ENCODE measurements at regions not wholly inside any gene's neighbourhood (a gene's known extent, or its start where the extent isn't known, plus 50 kb on each side); places are given as distances from the start of the nearest gene placed in this dataset.

DNA sequence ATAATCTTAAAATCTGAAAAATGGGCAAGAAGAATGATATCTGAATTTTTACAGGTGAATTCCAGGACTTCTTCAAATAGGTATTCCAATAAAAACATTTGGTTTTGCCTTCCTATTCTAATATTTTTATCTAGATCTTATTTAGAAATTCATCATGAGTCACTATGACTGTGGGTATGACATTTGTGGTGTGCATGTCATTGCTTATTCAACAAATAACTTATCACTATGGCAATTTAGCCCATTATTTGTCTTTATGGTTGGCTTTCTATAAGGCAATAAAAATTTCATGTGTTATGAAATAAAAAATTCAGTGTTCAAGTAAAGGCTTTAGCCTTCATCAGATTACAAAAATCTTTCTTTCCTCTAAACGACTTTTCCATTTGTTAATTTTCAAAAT lies 1139.6 kb upstream of the NUDT12 start:
- CTCF ChIA-PET = no interaction called here
- WGBS, 2 experiments (ENCODE audit: extremely low coverage in 2 of 2, insufficient read length in 1 of 2) = no CpG with 5 or more reads among the region's 1 CpG

More for the DNA sequence above, 1139.6 kb upstream of the NUDT12 start:
- H2BK15ac ChIP-seq (ENCODE audit: low read depth, low read length) = no peak overlapping the region
- no peak overlapping the region for H2AK5ac ChIP-seq (ENCODE audit: low read depth, low read length)
- no peak overlapping the region for H4K5ac ChIP-seq (ENCODE audit: low read depth, low read length)
- H3K9ac ChIP-seq (ENCODE audit: low read depth, low read length) = no peak overlapping the region
- no peaks in the 10 kb centered on the region for H3K9me1 ChIP-seq (ENCODE audit: insufficient read depth, low read length)
- no peak overlapping the region for H2AFZ ChIP-seq (replicated peaks; ENCODE audit: low read length, poor library complexity)
- H3K79me1 ChIP-seq (ENCODE audit: low read depth in 1 of 2, low read length in 2 of 2) = no peaks in the 10 kb centered on the region
- H3K9me3 ChIP-seq (ENCODE audit: control insufficient read depth, insufficient read depth, low read length) = peaks cover 18% of the 10 kb centered on the region
- no peak overlapping the region for H3K4me3 ChIP-seq (ENCODE audit: insufficient read depth, low read depth, low read length)
- in situ Hi-C loops (cut with MboI; ENCODE audit: low sequenced_read_pairs) (no loop called here), intact Hi-C loops (cut with micrococcal nuclease) (no loop called here), dilution Hi-C loops (cut with HindIII; ENCODE audit: low sequenced_read_pairs, unreplicated experiment) (no loop called here)
- BruUV-seq (replicated peaks) = no TSS peak
- no peak overlapping the region for H3K14ac ChIP-seq (replicated peaks; ENCODE audit: low read depth, low read length)
- H3K23ac ChIP-seq (ENCODE audit: low read depth, low read length) = no peak overlapping the region
- H4K20me1 ChIP-seq (ENCODE audit: insufficient read depth, low read length) = no peaks in the 10 kb centered on the region
- no peak overlapping the region for H3K27ac ChIP-seq (ENCODE audit: insufficient read depth, low read length)
- H2BK5ac ChIP-seq (ENCODE audit: low read depth, low read length, poor library complexity, severe bottlenecking) = no peak overlapping the region
- POLR2A ChIA-PET (ENCODE audit: unreplicated experiment) = no interaction called here
- no peak overlapping the region for H3K4me2 ChIP-seq (ENCODE audit: low read depth, low read length)
- no peak overlapping the region for H3K56ac ChIP-seq (ENCODE audit: extremely low read depth, insufficient read depth, low read length)
- H2BK120ac ChIP-seq (ENCODE audit: low read depth, low read length) = no peak overlapping the region
- H2BK20ac ChIP-seq (ENCODE audit: low read depth, low read length) = no peak overlapping the region
- no peaks in the 10 kb centered on the region for H3K4me1 ChIP-seq (ENCODE audit: control insufficient read depth, insufficient read depth, low read length)
- ATAC-seq (ENCODE audit: low read depth) (no peak), DNase-seq (no peak)
- H4K8ac ChIP-seq (ENCODE audit: low read depth in 2 of 2, low read length in 2 of 2) = no peak overlapping the region
- H3K18ac ChIP-seq (ENCODE audit: low read depth, low read length) = no peak overlapping the region
- H3K36me3 ChIP-seq (ENCODE audit: control insufficient read depth, insufficient read depth, low read length) = no peaks in the 10 kb centered on the region
- no peak for TF ChIP-seq SMC3 (IDR thresholded peaks at IDR 0.05; ENCODE audit: low read depth, low read length)
- TF ChIP-seq NFE2L2 (IDR thresholded peaks at IDR 0.05; ENCODE audit: low read depth, low read length) = no peak
- TF ChIP-seq CHD1 (IDR thresholded peaks at IDR 0.05; ENCODE audit: low read depth, low read length) = no peak
- TF ChIP-seq MAZ (IDR thresholded peaks at IDR 0.05; ENCODE audit: borderline replicate concordance, low read depth, low read length) = no peak
- no peak for TF ChIP-seq POLR2A (IDR thresholded peaks at IDR 0.05; ENCODE audit: low read depth, low read length)
- TF ChIP-seq CTCF (conservative IDR thresholded peaks at IDR 0.05; ENCODE audit: low read depth, low read length) = no peak
- TF ChIP-seq FOS (IDR thresholded peaks at IDR 0.05; ENCODE audit: low read depth, low read length) = no peak
- TF ChIP-seq, protein P1, sequence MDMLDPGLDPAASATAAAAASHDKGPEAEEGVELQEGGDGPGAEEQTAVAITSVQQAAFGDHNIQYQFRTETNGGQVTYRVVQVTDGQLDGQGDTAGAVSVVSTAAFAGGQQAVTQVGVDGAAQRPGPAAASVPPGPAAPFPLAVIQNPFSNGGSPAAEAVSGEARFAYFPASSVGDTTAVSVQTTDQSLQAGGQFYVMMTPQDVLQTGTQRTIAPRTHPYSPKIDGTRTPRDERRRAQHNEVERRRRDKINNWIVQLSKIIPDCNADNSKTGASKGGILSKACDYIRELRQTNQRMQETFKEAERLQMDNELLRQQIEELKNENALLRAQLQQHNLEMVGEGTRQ (IDR thresholded peaks at IDR 0.05; ENCODE audit: low read depth, low read length) = no peak
- no peak for TF ChIP-seq RAD21 (IDR thresholded peaks at IDR 0.05; ENCODE audit: low read length)
- no peak for TF ChIP-seq BHLHE40 (IDR thresholded peaks at IDR 0.05; ENCODE audit: low read depth, low read length)
- TF ChIP-seq ELK1 (IDR thresholded peaks at IDR 0.05; ENCODE audit: borderline replicate concordance, low read depth, low read length) = no peak
- no peak for TF ChIP-seq RCOR1 (IDR thresholded peaks at IDR 0.05; ENCODE audit: insufficient replicate concordance, low read length)
- no peak for TF ChIP-seq MXI1 (IDR thresholded peaks at IDR 0.05; ENCODE audit: borderline replicate concordance, low read depth, low read length)
- no peak for TF ChIP-seq MAFK (IDR thresholded peaks at IDR 0.05; ENCODE audit: low read depth, low read length)
- TF ChIP-seq CEBPB (IDR thresholded peaks at IDR 0.05; ENCODE audit: low read depth, low read length) = no peak
- TF ChIP-seq RFX5 (IDR thresholded peaks at IDR 0.05; ENCODE audit: low read depth, low read length) = no peak
- H3K4ac ChIP-seq (ENCODE audit: low read depth, low read length) = no peak overlapping the region
- no peak overlapping the region for H4K91ac ChIP-seq (ENCODE audit: insufficient read depth, low read depth, low read length)
- H2AK9ac ChIP-seq (replicated peaks; ENCODE audit: low read depth, low read length, poor library complexity) = no peak overlapping the region
- no peaks in the 10 kb centered on the region for H3K27me3 ChIP-seq (ENCODE audit: control insufficient read depth, insufficient read depth, low read length)

Data from IMR-90 (cell line).